ENCODE measurements at regions not wholly inside any gene's neighbourhood (a gene's known extent, or its start where the extent isn't known, plus 50 kb on each side); places are given as distances from the start of the nearest gene placed in this dataset.

- TF ChIP-seq, protein P1, sequence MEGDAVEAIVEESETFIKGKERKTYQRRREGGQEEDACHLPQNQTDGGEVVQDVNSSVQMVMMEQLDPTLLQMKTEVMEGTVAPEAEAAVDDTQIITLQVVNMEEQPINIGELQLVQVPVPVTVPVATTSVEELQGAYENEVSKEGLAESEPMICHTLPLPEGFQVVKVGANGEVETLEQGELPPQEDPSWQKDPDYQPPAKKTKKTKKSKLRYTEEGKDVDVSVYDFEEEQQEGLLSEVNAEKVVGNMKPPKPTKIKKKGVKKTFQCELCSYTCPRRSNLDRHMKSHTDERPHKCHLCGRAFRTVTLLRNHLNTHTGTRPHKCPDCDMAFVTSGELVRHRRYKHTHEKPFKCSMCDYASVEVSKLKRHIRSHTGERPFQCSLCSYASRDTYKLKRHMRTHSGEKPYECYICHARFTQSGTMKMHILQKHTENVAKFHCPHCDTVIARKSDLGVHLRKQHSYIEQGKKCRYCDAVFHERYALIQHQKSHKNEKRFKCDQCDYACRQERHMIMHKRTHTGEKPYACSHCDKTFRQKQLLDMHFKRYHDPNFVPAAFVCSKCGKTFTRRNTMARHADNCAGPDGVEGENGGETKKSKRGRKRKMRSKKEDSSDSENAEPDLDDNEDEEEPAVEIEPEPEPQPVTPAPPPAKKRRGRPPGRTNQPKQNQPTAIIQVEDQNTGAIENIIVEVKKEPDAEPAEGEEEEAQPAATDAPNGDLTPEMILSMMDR (IDR thresholded peaks at IDR 0.05) = no peak
- no peak for TF ChIP-seq POLR2A (IDR thresholded peaks at IDR 0.05)
Measured at GRCh38 chr3:113062705-113063104, 71.9 kb downstream of the GTPBP8 start.

Measured in right lobe of liver (tissue), 4 donors.